HL-60 (cell line): ENCODE measurements at regions not wholly inside any gene's neighbourhood (a gene's known extent, or its start where the extent isn't known, plus 50 kb on each side); places are given as distances from the start of the nearest gene placed in this dataset.

Experiments used
- GABPA ChIP-seq: IDR thresholded peaks from 2 replicates; pipeline ENCODE4 v1.6.1; 2012; ENCODE audit warnings: low read depth
- POLR2AphosphoS5 ChIP-seq: IDR thresholded peaks from 2 replicates; pipeline ENCODE4 v1.6.1; 2012; ENCODE audit warnings: low read depth
- TF ChIP-seq, protein P1 (sequence below): IDR thresholded peaks from one replicate; pipeline ENCODE4 v1.5.1; 2011; ENCODE audit warnings: low read length, control low read depth, inconsistent platforms; ENCODE audit not compliant: insufficient read depth
- TF ChIP-seq, protein P2 (sequence below): IDR thresholded peaks from 2 replicates; pipeline ENCODE4 v1.6.1; 2012; ENCODE audit warnings: low read depth; ENCODE audit not compliant: insufficient replicate concordance

DNA sequence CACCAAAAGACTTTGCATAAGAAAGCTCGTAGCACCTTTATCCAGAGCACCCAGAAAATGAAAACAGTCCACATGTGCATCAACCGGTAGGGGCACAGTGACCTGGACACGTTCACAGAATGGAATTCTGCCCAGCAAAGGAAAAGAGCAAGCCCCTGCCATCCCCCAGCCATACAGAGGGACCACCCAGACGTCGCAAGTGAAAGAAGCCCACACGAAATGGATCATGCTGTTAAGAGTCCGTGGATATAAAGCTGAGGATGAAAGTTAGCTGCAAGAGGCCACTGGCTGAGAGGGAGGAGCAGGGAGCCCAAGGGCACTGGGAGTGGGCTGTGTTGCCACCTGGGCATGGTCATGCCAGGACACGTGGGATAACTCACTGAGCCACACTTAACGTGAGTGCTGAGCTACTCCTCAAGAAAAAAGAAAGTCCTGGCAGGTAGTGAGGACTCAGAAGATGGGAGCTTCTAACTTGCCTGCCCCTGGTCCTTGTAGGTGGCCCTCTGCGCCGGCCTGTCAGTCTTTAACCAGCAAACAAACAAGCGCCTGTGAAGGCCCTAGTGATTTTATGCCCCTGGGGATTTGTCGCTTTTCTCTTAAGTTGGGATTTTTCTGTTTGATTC is 190.7 kb downstream of the C16orf95 start:
- TF ChIP-seq, protein P1, sequence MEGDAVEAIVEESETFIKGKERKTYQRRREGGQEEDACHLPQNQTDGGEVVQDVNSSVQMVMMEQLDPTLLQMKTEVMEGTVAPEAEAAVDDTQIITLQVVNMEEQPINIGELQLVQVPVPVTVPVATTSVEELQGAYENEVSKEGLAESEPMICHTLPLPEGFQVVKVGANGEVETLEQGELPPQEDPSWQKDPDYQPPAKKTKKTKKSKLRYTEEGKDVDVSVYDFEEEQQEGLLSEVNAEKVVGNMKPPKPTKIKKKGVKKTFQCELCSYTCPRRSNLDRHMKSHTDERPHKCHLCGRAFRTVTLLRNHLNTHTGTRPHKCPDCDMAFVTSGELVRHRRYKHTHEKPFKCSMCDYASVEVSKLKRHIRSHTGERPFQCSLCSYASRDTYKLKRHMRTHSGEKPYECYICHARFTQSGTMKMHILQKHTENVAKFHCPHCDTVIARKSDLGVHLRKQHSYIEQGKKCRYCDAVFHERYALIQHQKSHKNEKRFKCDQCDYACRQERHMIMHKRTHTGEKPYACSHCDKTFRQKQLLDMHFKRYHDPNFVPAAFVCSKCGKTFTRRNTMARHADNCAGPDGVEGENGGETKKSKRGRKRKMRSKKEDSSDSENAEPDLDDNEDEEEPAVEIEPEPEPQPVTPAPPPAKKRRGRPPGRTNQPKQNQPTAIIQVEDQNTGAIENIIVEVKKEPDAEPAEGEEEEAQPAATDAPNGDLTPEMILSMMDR = no peak
- TF ChIP-seq POLR2AphosphoS5 (no peak), GABPA (no peak)
- TF ChIP-seq, protein P2, sequence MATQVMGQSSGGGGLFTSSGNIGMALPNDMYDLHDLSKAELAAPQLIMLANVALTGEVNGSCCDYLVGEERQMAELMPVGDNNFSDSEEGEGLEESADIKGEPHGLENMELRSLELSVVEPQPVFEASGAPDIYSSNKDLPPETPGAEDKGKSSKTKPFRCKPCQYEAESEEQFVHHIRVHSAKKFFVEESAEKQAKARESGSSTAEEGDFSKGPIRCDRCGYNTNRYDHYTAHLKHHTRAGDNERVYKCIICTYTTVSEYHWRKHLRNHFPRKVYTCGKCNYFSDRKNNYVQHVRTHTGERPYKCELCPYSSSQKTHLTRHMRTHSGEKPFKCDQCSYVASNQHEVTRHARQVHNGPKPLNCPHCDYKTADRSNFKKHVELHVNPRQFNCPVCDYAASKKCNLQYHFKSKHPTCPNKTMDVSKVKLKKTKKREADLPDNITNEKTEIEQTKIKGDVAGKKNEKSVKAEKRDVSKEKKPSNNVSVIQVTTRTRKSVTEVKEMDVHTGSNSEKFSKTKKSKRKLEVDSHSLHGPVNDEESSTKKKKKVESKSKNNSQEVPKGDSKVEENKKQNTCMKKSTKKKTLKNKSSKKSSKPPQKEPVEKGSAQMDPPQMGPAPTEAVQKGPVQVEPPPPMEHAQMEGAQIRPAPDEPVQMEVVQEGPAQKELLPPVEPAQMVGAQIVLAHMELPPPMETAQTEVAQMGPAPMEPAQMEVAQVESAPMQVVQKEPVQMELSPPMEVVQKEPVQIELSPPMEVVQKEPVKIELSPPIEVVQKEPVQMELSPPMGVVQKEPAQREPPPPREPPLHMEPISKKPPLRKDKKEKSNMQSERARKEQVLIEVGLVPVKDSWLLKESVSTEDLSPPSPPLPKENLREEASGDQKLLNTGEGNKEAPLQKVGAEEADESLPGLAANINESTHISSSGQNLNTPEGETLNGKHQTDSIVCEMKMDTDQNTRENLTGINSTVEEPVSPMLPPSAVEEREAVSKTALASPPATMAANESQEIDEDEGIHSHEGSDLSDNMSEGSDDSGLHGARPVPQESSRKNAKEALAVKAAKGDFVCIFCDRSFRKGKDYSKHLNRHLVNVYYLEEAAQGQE = no peak
